Thyroid gland (tissue), 4 donors: ENCODE measurements at regions not wholly inside any gene's neighbourhood (a gene's known extent, or its start where the extent isn't known, plus 50 kb on each side); places are given as distances from the start of the nearest gene placed in this dataset.

Experiments used
- DNase-seq, 2 donors: peaks; one replicate each; pipeline ENCODE4 v3.0.0-alpha.2; 2019
- H3K27ac ChIP-seq, 3 donors: fragments of 200-600 bp; sonication (generic); 1 replicate in 2 of 3; 2 replicates in 1 of 3; pipeline ENCODE4 v1.5.1; 2016 to 2019; ENCODE audit warnings: mild to moderate bottlenecking in 1 of 3, moderate library complexity in 1 of 3
- H3K27me3 ChIP-seq: fragments of 200-600 bp; sonication (generic); one replicate; pipeline ENCODE4 v1.5.1; 2019
- H3K36me3 ChIP-seq, 2 donors: fragments of 200-600 bp; sonication (generic); one replicate each; pipeline ENCODE4 v1.5.1; 2016 to 2019
- H3K4me1 ChIP-seq, 2 donors: fragments of 200-600 bp; sonication (generic); one replicate each; pipeline ENCODE4 v1.5.1; 2017 to 2019
- H3K4me3 ChIP-seq, 3 donors: fragments of 200-600 bp; sonication (generic); replicated peaks in 1 of 3; 1 replicate in 2 of 3; 2 replicates in 1 of 3; pipeline ENCODE4 v1.5.1; 2016; ENCODE audit warnings: mild to moderate bottlenecking in 1 of 3
- H3K9me3 ChIP-seq: fragments of 200-600 bp; sonication (generic); one replicate; pipeline ENCODE4 v1.5.1; 2017
- CTCF ChIP-seq, 6 experiments: fragments of 200-600 bp in 3 of 6; fragments of 450-650 bp in 3 of 6; sonication (generic) in 3 of 6; IDR thresholded peaks; one replicate each; pipeline ENCODE4 v1.5.1; 2016 to 2019; ENCODE audit warnings: antibody characterized with exemption in 6 of 6, mild to moderate bottlenecking in 2 of 6, inconsistent platforms in 1 of 6, moderate library complexity in 1 of 6
- POLR2A ChIP-seq, 2 donors: fragments of 450-650 bp; IDR thresholded peaks; one replicate each; pipeline ENCODE4 v1.6.1; 2017; ENCODE audit warnings: antibody characterized with exemption in 2 of 2, mild to moderate bottlenecking in 2 of 2, moderate library complexity in 1 of 2
- WGBS, 2 donors: methylation state at CpG; one replicate each; pipeline ENCODE4 v1.1.5; 2017; 5-methylcytosine and 5-hydroxymethylcytosine counted together
- intact Hi-C: fragments of 100-400 bp; cut with DNase I; formaldehyde crosslinking; loops from one replicate; pipeline ENCODE4 v1.15.1; 2023

GRCh38 chr7:49287653-49288052, 363.3 kb downstream of the CDC14C start:
- H3K4me3 ChIP-seq, result no peak overlapping the region
- H3K27ac ChIP-seq, result no peak overlapping the region
- whole genome bisulfite sequencing, 2 donors, result 94 to 95% methylated on average over 2 of the region's 2 CpGs
- TF ChIP-seq CTCF (IDR thresholded peaks at IDR 0.05) (no peak), POLR2A (IDR thresholded peaks at IDR 0.05) (no peak)
- DNase-seq, result no peak
- H3K9me3 ChIP-seq, result no peaks in the 10 kb centered on the region
- no peaks in the 10 kb centered on the region for H3K27me3 ChIP-seq
- intact Hi-C loops, result no loop called here
- no peaks in the 10 kb centered on the region for H3K36me3 ChIP-seq
- H3K4me1 ChIP-seq, result no peaks in the 10 kb centered on the region

DNA sequence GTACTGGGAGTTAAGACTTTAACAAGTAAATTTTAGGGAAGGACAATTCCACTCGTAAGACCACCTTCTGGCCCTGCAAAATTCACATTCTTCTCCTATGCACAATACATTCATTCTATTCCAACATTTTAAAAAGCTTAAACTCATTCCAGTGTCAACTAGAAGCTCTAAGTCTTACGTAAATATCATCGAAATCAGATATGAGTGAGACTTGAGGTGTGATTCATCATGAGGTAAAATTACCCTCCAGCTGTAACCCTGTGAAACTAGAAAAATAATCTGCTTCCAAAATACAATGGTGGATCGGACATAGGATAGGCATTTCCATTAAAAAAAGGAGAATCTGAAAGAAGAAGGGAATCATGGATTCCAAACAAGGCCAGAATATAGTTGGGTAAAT, 370.3 kb downstream of the CDC14C start:
- no peak overlapping the region for H3K4me3 ChIP-seq
- H3K36me3 ChIP-seq, result no peaks in the 10 kb centered on the region
- no peaks in the 10 kb centered on the region for H3K9me3 ChIP-seq
- H3K27ac ChIP-seq, result no peak overlapping the region
- H3K4me1 ChIP-seq, result no peaks in the 10 kb centered on the region
- DNase-seq, result no peak
- no peaks in the 10 kb centered on the region for H3K27me3 ChIP-seq
- intact Hi-C loops, result no loop called here
- TF ChIP-seq POLR2A (IDR thresholded peaks at IDR 0.05) (no peak), CTCF (IDR thresholded peaks at IDR 0.05) (no peak)
- 86 to 89% methylated on average over 4 of the region's 4 CpGs for WGBS, 2 donors

DNA sequence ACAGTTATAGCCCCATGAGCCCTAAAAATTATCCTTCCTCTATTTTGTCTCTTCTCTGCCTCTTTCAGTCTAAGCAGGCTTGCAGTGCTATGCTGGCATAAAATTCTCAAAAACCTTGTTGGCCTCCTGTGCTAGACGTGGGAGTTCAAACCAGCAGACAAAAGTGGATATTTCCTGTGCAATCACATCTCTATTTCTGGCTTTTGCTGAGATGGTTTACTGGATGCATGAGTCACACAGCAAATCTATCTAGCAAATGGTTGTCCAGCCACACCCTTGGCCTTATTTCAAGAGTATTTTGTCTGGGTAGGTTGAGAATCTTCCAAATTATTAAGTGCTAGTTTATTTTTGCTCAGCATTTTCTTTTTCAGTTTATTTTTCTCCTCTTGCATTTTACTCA, 370.8 kb downstream of the CDC14C start:
- no peak for TF ChIP-seq POLR2A (IDR thresholded peaks at IDR 0.05)
- no peak for TF ChIP-seq CTCF (IDR thresholded peaks at IDR 0.05)
- no peaks in the 10 kb centered on the region for H3K4me1 ChIP-seq
- WGBS, 2 donors, result 41 to 50% methylated on average over 1 of the region's 1 CpG
- no peaks in the 10 kb centered on the region for H3K27me3 ChIP-seq
- H3K9me3 ChIP-seq, result no peaks in the 10 kb centered on the region
- DNase-seq, result no peak
- H3K36me3 ChIP-seq, result no peaks in the 10 kb centered on the region
- intact Hi-C loops, result no loop called here
- no peak overlapping the region for H3K27ac ChIP-seq
- H3K4me3 ChIP-seq, result no peak overlapping the region

DNA sequence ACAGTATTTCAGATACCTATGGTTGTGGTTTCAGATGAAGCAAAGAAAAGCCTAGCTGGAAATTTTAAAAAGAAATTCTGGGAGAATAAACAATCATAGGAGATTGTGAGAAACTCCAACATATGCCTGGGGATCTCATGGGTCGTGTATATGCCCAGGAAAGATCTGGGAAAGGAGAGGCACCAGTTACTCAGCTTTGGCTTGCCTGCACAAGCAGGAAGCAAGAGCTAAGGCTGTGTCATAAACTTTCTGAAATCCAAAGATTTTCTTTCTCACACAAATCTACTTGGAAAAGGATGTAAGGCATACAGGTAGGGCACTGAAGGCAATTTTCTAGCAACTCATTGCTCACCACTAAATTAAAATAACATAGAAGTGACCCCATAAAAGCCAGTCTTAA, 373.6 kb downstream of the CDC14C start:
- 80% methylated on average over 1 of the region's 1 CpG for WGBS, 2 donors
- Histone ChIP-seq H3K4me3 (no peak overlapping the region), H3K4me1 (no peaks in the 10 kb centered on the region), H3K9me3 (no peaks in the 10 kb centered on the region), H3K36me3 (no peaks in the 10 kb centered on the region), H3K27me3 (no peaks in the 10 kb centered on the region), H3K27ac (no peak overlapping the region)
- intact Hi-C loops, result no loop called here
- TF ChIP-seq POLR2A (IDR thresholded peaks at IDR 0.05), result no peak
- no peak for TF ChIP-seq CTCF (IDR thresholded peaks at IDR 0.05)
- DNase-seq, result no peak

DNA sequence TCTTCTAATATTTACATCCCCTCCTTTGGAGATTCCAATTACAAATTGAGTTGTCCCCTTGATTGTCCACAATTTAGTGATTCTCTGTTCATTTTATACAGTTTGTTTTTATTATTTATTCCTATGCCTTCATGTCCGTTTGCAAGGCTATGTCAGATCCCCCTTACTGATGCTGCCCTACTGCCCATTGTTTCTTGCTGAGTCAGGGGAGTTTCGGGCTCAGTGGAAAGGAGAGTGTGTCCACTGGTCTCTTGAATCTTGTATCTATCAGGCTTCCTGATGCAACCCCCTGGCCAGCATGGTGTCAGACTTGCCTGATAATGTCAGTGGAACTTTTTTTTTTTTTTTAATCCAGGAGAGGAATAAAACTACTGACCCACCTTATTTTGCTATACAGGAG, 384.4 kb downstream of the CDC14C start:
- intact Hi-C loops, result no loop called here
- TF ChIP-seq CTCF (IDR thresholded peaks at IDR 0.05) (no peak), POLR2A (IDR thresholded peaks at IDR 0.05) (no peak)
- 65 to 69% methylated on average over 2 of the region's 2 CpGs for WGBS, 2 donors

More for the DNA sequence above, 384.4 kb downstream of the CDC14C start:
- no peaks in the 10 kb centered on the region for H3K4me1 ChIP-seq
- H3K4me3 ChIP-seq, result no peak overlapping the region
- no peaks in the 10 kb centered on the region for H3K36me3 ChIP-seq
- no peak for DNase-seq
- H3K27ac ChIP-seq, result no peak overlapping the region
- H3K9me3 ChIP-seq, result no peaks in the 10 kb centered on the region
- H3K27me3 ChIP-seq, result no peaks in the 10 kb centered on the region
